ENCODE measurements at regions not wholly inside any gene's neighbourhood (a gene's known extent, or its start where the extent isn't known, plus 50 kb on each side); places are given as distances from the start of the nearest gene placed in this dataset.

DNA sequence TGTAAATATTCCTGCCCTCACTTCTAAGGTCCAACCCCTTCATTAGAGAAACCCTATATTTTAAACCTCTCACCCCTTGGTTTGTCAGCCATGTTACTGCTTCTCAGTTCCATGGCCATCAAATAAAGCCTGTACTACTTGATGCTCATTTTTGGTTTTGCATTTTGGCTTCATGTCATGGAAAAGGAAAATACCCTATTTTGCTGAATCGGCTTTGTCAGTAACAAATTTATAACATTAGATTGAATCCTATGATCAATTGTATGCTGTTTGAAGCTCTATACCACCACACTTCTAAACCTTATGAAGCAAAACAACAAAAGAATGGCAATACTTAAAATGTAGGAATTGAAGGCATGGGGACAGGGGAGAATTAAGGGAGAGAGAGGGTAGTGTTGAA, 333.1 kb downstream of the ETV1 start:
- POLR2A ChIA-PET, result no interaction called here
- TF ChIP-seq SP1 (IDR thresholded peaks at IDR 0.05), result no peak
- no peak for TF ChIP-seq ELF4 (IDR thresholded peaks at IDR 0.05)
- TF ChIP-seq LEF1 (IDR thresholded peaks at IDR 0.05; ENCODE audit: borderline replicate concordance), result no peak
- TF ChIP-seq, protein P1, sequence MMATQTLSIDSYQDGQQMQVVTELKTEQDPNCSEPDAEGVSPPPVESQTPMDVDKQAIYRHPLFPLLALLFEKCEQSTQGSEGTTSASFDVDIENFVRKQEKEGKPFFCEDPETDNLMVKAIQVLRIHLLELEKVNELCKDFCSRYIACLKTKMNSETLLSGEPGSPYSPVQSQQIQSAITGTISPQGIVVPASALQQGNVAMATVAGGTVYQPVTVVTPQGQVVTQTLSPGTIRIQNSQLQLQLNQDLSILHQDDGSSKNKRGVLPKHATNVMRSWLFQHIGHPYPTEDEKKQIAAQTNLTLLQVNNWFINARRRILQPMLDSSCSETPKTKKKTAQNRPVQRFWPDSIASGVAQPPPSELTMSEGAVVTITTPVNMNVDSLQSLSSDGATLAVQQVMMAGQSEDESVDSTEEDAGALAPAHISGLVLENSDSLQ (IDR thresholded peaks at IDR 0.05), result no peak
- TF ChIP-seq TARDBP (IDR thresholded peaks at IDR 0.05), result no peak
- TF ChIP-seq FOXK2 (IDR thresholded peaks at IDR 0.05), result no peak
- no peak for TF ChIP-seq ARNT (IDR thresholded peaks at IDR 0.05)
- TF ChIP-seq ZNF384 (IDR thresholded peaks at IDR 0.05), result no peak
- TF ChIP-seq BHLHE40 (IDR thresholded peaks at IDR 0.05; ENCODE audit: borderline replicate concordance), result no peak
- TF ChIP-seq FOXM1 (IDR thresholded peaks at IDR 0.05; ENCODE audit: borderline replicate concordance), result no peak
- no peak for TF ChIP-seq HDGF (IDR thresholded peaks at IDR 0.05; ENCODE audit: borderline replicate concordance)
- TF ChIP-seq SUZ12 (IDR thresholded peaks at IDR 0.05), result no peak
- no peak for TF ChIP-seq L3MBTL2 (conservative IDR thresholded peaks at IDR 0.05)
- no peak for TF ChIP-seq NFRKB (IDR thresholded peaks at IDR 0.05)
- no peak for TF ChIP-seq CTBP1 (IDR thresholded peaks at IDR 0.05; ENCODE audit: borderline replicate concordance)
- no peak for TF ChIP-seq FOXA1 (IDR thresholded peaks at IDR 0.05)
- no peak for DNase-seq (ENCODE audit: extremely low spot score)
- CTCF ChIA-PET, result no interaction called here

DNA sequence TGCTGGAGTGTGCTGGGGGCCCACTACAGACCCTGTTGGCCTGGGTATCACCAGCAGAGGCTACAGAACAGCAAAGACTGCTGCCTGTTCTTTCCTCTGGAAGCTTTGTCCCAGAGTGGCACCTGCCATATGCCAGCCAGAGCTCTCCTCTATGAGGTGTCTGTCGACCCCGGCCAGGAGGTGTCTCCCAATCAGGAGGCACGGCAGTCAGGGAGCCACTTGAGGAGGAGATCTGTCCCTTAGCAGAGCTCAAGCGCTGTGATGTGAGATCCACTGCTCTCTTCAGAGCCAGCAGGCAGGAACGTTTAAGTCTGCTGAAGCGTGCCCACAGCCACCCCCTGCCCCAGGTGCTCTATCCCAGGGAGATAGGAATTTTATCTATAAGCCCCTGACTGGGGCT, 316.2 kb downstream of the ETV1 start:
- TF ChIP-seq FOXA1 (IDR thresholded peaks at IDR 0.05) (no peak), SUZ12 (IDR thresholded peaks at IDR 0.05) (no peak), LEF1 (IDR thresholded peaks at IDR 0.05; ENCODE audit: borderline replicate concordance) (no peak), ARNT (IDR thresholded peaks at IDR 0.05) (no peak), SP1 (IDR thresholded peaks at IDR 0.05) (no peak), L3MBTL2 (conservative IDR thresholded peaks at IDR 0.05) (no peak), ELF4 (IDR thresholded peaks at IDR 0.05) (no peak), CTBP1 (IDR thresholded peaks at IDR 0.05; ENCODE audit: borderline replicate concordance) (no peak), FOXK2 (IDR thresholded peaks at IDR 0.05) (no peak), NFRKB (IDR thresholded peaks at IDR 0.05) (no peak), HDGF (IDR thresholded peaks at IDR 0.05; ENCODE audit: borderline replicate concordance) (no peak), TARDBP (IDR thresholded peaks at IDR 0.05) (no peak), ZNF384 (IDR thresholded peaks at IDR 0.05) (no peak), FOXM1 (IDR thresholded peaks at IDR 0.05; ENCODE audit: borderline replicate concordance) (no peak), BHLHE40 (IDR thresholded peaks at IDR 0.05; ENCODE audit: borderline replicate concordance) (no peak)
- TF ChIP-seq, protein P1 (IDR thresholded peaks at IDR 0.05), result no peak
- ChIA-PET CTCF (no interaction called here), POLR2A (no interaction called here)
- DNase-seq (ENCODE audit: extremely low spot score), result no peak

GRCh38 chr7:13682626-13683025, 306.8 kb downstream of the ETV1 start:
- no peak for DNase-seq (ENCODE audit: extremely low spot score)
- ChIA-PET POLR2A (no interaction called here), CTCF (no interaction called here)
- TF ChIP-seq HDGF (IDR thresholded peaks at IDR 0.05; ENCODE audit: borderline replicate concordance), result no peak
- no peak for TF ChIP-seq SUZ12 (IDR thresholded peaks at IDR 0.05)
- TF ChIP-seq CTBP1 (IDR thresholded peaks at IDR 0.05; ENCODE audit: borderline replicate concordance), result no peak
- no peak for TF ChIP-seq L3MBTL2 (conservative IDR thresholded peaks at IDR 0.05)
- TF ChIP-seq SP1 (IDR thresholded peaks at IDR 0.05), result no peak
- TF ChIP-seq, protein P1 (IDR thresholded peaks at IDR 0.05), result no peak
- TF ChIP-seq FOXM1 (IDR thresholded peaks at IDR 0.05; ENCODE audit: borderline replicate concordance), result no peak

DNA sequence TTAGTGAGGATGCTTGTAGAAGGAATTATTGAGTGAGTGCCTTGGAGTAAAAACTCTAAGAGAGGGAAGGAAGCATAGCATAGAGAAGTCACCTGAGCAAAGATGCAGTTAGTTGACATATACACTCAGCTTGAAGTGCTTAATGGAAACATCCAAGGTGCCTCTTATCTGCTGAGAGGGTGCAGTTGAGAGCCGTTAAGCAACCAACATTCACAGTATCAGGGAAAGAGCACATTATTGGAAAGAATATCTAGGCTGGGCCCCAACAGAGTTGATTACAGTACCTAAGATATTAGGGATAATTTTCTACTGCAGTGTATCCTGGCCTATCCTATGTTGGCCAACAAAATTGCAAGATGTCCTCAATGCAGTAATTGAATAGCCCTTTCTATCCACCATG, 302.0 kb downstream of the ETV1 start:
- CTCF ChIA-PET, result no interaction called here
- TF ChIP-seq L3MBTL2 (conservative IDR thresholded peaks at IDR 0.05) (no peak), SP1 (IDR thresholded peaks at IDR 0.05) (no peak), ELF4 (IDR thresholded peaks at IDR 0.05) (no peak), ZNF384 (IDR thresholded peaks at IDR 0.05) (no peak), FOXK2 (IDR thresholded peaks at IDR 0.05) (no peak), SUZ12 (IDR thresholded peaks at IDR 0.05) (no peak), BHLHE40 (IDR thresholded peaks at IDR 0.05; ENCODE audit: borderline replicate concordance) (no peak), ARNT (IDR thresholded peaks at IDR 0.05) (no peak), FOXA1 (IDR thresholded peaks at IDR 0.05) (no peak), FOXM1 (IDR thresholded peaks at IDR 0.05; ENCODE audit: borderline replicate concordance) (no peak), HDGF (IDR thresholded peaks at IDR 0.05; ENCODE audit: borderline replicate concordance) (no peak), LEF1 (IDR thresholded peaks at IDR 0.05; ENCODE audit: borderline replicate concordance) (no peak), CTBP1 (IDR thresholded peaks at IDR 0.05; ENCODE audit: borderline replicate concordance) (no peak)
- TF ChIP-seq, protein P1 (IDR thresholded peaks at IDR 0.05), result no peak
- POLR2A ChIA-PET, result no interaction called here

GRCh38 chr7:13692548-13692947, 296.9 kb downstream of the ETV1 start:
- ChIA-PET CTCF (no interaction called here), POLR2A (no interaction called here)
- no peak for DNase-seq (ENCODE audit: extremely low spot score)
- no peak for TF ChIP-seq ZNF384 (IDR thresholded peaks at IDR 0.05)
- TF ChIP-seq NFRKB (IDR thresholded peaks at IDR 0.05), result no peak
- TF ChIP-seq FOXM1 (IDR thresholded peaks at IDR 0.05; ENCODE audit: borderline replicate concordance), result no peak
- TF ChIP-seq LEF1 (IDR thresholded peaks at IDR 0.05; ENCODE audit: borderline replicate concordance), result no peak
- no peak for TF ChIP-seq ARNT (IDR thresholded peaks at IDR 0.05)

More for the DNA sequence above, 302.0 kb downstream of the ETV1 start:
- DNase-seq (ENCODE audit: extremely low spot score), result no peak

DNA sequence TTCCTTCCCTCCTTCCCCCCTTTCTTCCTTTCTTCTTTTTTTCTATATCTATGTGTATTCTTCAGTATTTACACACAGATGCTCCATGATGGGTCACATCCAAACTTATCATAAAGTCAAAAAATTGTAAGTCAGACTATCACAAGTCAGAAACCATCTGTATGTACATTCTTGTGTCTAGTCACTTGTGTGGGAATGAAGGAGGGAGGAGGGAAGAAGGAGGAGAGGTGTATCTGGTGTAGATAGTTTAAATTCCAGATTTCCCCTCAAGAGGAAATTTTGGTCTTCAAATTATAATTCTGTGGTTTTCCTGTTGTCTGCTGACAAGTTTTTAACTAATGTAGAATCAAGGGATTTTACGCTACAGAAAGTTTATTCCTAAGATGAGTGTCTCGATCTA, 287.2 kb downstream of the ETV1 start:
- ChIA-PET CTCF (no interaction called here), POLR2A (no interaction called here)
- no peak for DNase-seq (ENCODE audit: extremely low spot score)
- TF ChIP-seq ARNT (IDR thresholded peaks at IDR 0.05) (no peak), ZNF384 (IDR thresholded peaks at IDR 0.05) (no peak), L3MBTL2 (conservative IDR thresholded peaks at IDR 0.05) (no peak), TARDBP (IDR thresholded peaks at IDR 0.05) (no peak), LEF1 (IDR thresholded peaks at IDR 0.05; ENCODE audit: borderline replicate concordance) (no peak), SP1 (IDR thresholded peaks at IDR 0.05) (no peak), HDGF (IDR thresholded peaks at IDR 0.05; ENCODE audit: borderline replicate concordance) (no peak), FOXK2 (IDR thresholded peaks at IDR 0.05) (no peak), NFRKB (IDR thresholded peaks at IDR 0.05) (no peak), BHLHE40 (IDR thresholded peaks at IDR 0.05; ENCODE audit: borderline replicate concordance) (no peak), CTBP1 (IDR thresholded peaks at IDR 0.05; ENCODE audit: borderline replicate concordance) (no peak), FOXA1 (IDR thresholded peaks at IDR 0.05) (no peak), ELF4 (IDR thresholded peaks at IDR 0.05) (no peak), SUZ12 (IDR thresholded peaks at IDR 0.05) (no peak), FOXM1 (IDR thresholded peaks at IDR 0.05; ENCODE audit: borderline replicate concordance) (no peak)
- TF ChIP-seq, protein P1 (IDR thresholded peaks at IDR 0.05), result no peak

Data from HEK293T (cell line).